Smooth muscle cell (in vitro differentiated cells): ENCODE measurements at regions not wholly inside any gene's neighbourhood (a gene's known extent, or its start where the extent isn't known, plus 50 kb on each side); places are given as distances from the start of the nearest gene placed in this dataset.

Experiments used
- DNase-seq: peaks from one replicate; lab custom pipeline; 2025; ENCODE audit not compliant: unreplicated experiment; lab: John Stamatoyannopoulos, UW
- H2AFZ ChIP-seq: fragments of 200-600 bp; sonication (generic); 2 replicates; pipeline ENCODE4 v1.6.0; 2016; ENCODE audit warnings: antibody characterized with exemption, low read depth, mild to moderate bottlenecking
- H3F3A ChIP-seq: fragments of 200-600 bp; sonication (generic); 2 replicates; pipeline ENCODE4 v1.6.0; 2017; ENCODE audit warnings: antibody characterized with exemption, low read depth
- H3K27ac ChIP-seq: fragments of 200-600 bp; sonication (generic); 2 replicates; pipeline ENCODE4 v1.5.1; 2016; ENCODE audit warnings: low read depth, mild to moderate bottlenecking
- H3K27me3 ChIP-seq: fragments of 200-600 bp; sonication (generic); 2 replicates; pipeline ENCODE4 v1.6.1; 2016; ENCODE audit warnings: low read depth, mild to moderate bottlenecking
- H3K36me3 ChIP-seq: fragments of 200-600 bp; sonication (generic); 2 replicates; pipeline ENCODE4 v1.5.1; 2016; ENCODE audit warnings: low read depth
- H3K4me1 ChIP-seq: fragments of 200-600 bp; sonication (generic); 2 replicates; pipeline ENCODE4 v1.5.1; 2016; ENCODE audit warnings: low read depth
- H3K4me2 ChIP-seq: fragments of 200-600 bp; sonication (generic); 2 replicates; pipeline ENCODE4 v1.6.0; 2016; ENCODE audit warnings: mild to moderate bottlenecking
- H3K4me3 ChIP-seq: fragments of 200-600 bp; sonication (generic); 2 replicates; pipeline ENCODE4 v1.5.1; 2016; ENCODE audit warnings: mild to moderate bottlenecking
- H3K79me2 ChIP-seq: fragments of 200-600 bp; sonication (generic); 2 replicates; pipeline ENCODE4 v1.6.0; 2016; ENCODE audit warnings: low read depth, mild to moderate bottlenecking
- H3K9ac ChIP-seq: fragments of 200-600 bp; sonication (generic); 2 replicates; pipeline ENCODE4 v1.6.0; 2016; ENCODE audit warnings: low read depth
- H3K9me3 ChIP-seq: fragments of 200-600 bp; sonication (generic); replicated peaks from 2 replicates; pipeline ENCODE4 v1.5.1; 2016; ENCODE audit warnings: low read depth
- H4K20me1 ChIP-seq: fragments of 200-600 bp; sonication (generic); 2 replicates; pipeline ENCODE4 v1.6.0; 2016; ENCODE audit warnings: low read depth
- WGBS: methylation state at CpG from one replicate; pipeline ENCODE4 v1.1.7; 2016; ENCODE audit warnings: low lambda C conversion rate; 5-methylcytosine and 5-hydroxymethylcytosine counted together
- TF ChIP-seq, protein P1 (sequence below): fragments of 200-600 bp; sonication (generic); IDR thresholded peaks from 2 replicates; pipeline ENCODE4 v1.5.1; 2017; ENCODE audit warnings: borderline replicate concordance, mild to moderate bottlenecking, antibody characterized with exemption; ENCODE audit not compliant: insufficient read depth, poor library complexity, severe bottlenecking

GRCh38 chr4:106718548-106718947, 317.6 kb downstream of the DKK2 start:
- TF ChIP-seq, protein P1, sequence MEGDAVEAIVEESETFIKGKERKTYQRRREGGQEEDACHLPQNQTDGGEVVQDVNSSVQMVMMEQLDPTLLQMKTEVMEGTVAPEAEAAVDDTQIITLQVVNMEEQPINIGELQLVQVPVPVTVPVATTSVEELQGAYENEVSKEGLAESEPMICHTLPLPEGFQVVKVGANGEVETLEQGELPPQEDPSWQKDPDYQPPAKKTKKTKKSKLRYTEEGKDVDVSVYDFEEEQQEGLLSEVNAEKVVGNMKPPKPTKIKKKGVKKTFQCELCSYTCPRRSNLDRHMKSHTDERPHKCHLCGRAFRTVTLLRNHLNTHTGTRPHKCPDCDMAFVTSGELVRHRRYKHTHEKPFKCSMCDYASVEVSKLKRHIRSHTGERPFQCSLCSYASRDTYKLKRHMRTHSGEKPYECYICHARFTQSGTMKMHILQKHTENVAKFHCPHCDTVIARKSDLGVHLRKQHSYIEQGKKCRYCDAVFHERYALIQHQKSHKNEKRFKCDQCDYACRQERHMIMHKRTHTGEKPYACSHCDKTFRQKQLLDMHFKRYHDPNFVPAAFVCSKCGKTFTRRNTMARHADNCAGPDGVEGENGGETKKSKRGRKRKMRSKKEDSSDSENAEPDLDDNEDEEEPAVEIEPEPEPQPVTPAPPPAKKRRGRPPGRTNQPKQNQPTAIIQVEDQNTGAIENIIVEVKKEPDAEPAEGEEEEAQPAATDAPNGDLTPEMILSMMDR: no peak
- DNase-seq: no peak
- no peaks in the 10 kb centered on the region for H3K27me3 ChIP-seq
- no peaks in the 10 kb centered on the region for H3K79me2 ChIP-seq
- H2AFZ ChIP-seq: no peak overlapping the region
- no peaks in the 10 kb centered on the region for H3F3A ChIP-seq
- no peak overlapping the region for H3K27ac ChIP-seq
- no peak overlapping the region for H3K4me2 ChIP-seq
- no peaks in the 10 kb centered on the region for H3K36me3 ChIP-seq
- no peaks in the 10 kb centered on the region for H3K4me1 ChIP-seq
- H3K9ac ChIP-seq: no peak overlapping the region
- no peaks in the 10 kb centered on the region for H4K20me1 ChIP-seq
- H3K9me3 ChIP-seq: no peaks in the 10 kb centered on the region
- no peak overlapping the region for H3K4me3 ChIP-seq
- WGBS: 100% methylated on average over 1 of the region's 1 CpG

DNA sequence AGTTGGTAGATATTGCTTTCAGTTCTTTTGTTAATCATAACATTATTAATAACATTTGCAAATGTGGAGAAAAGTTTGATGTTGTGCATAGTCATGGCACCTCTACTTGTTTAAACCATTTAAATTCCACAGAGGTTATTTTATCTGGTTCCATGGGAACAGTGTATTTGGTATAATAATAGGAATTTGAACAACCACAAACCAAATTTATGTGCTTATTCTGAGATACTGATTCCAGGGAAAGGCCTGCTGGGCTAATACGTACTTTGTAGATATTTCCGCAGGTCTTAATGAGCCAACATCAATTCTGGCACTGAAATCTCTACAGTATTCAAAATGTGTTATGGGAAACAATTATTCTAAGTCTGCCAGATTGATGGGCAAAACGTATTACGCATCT, 319.0 kb downstream of the DKK2 start:
- Histone ChIP-seq H3F3A (no peaks in the 10 kb centered on the region), H3K4me3 (no peak overlapping the region), H3K4me2 (no peak overlapping the region), H3K4me1 (no peaks in the 10 kb centered on the region), H3K9me3 (no peaks in the 10 kb centered on the region), H3K36me3 (no peaks in the 10 kb centered on the region), H4K20me1 (no peaks in the 10 kb centered on the region), H3K9ac (no peak overlapping the region), H3K79me2 (no peaks in the 10 kb centered on the region), H3K27me3 (no peaks in the 10 kb centered on the region), H2AFZ (no peak overlapping the region), H3K27ac (no peak overlapping the region)
- TF ChIP-seq, protein P1: no peak
- WGBS: 84% methylated on average over 4 of the region's 4 CpGs
- DNase-seq: no peak

- H2AFZ ChIP-seq: no peak overlapping the region
- no peaks in the 10 kb centered on the region for H3F3A ChIP-seq
- H3K79me2 ChIP-seq: no peaks in the 10 kb centered on the region
- DNase-seq: no peak
- H3K27me3 ChIP-seq: no peaks in the 10 kb centered on the region
- TF ChIP-seq, protein P1: no peak
- H4K20me1 ChIP-seq: no peaks in the 10 kb centered on the region
- H3K27ac ChIP-seq: no peak overlapping the region
- H3K4me3 ChIP-seq: no peak overlapping the region
- no peak overlapping the region for H3K9ac ChIP-seq
- H3K9me3 ChIP-seq: no peaks in the 10 kb centered on the region
- no peaks in the 10 kb centered on the region for H3K36me3 ChIP-seq
- no peak overlapping the region for H3K4me2 ChIP-seq
- no peaks in the 10 kb centered on the region for H3K4me1 ChIP-seq
Observed at GRCh38 chr4:106715825-106716224, 320.3 kb downstream of the DKK2 start.

- Histone ChIP-seq H4K20me1 (no peaks in the 10 kb centered on the region), H3K9ac (no peak overlapping the region), H3K27ac (no peak overlapping the region), H2AFZ (no peak overlapping the region), H3K4me2 (no peak overlapping the region), H3K9me3 (no peaks in the 10 kb centered on the region), H3K27me3 (no peaks in the 10 kb centered on the region), H3K4me1 (no peaks in the 10 kb centered on the region), H3K36me3 (no peaks in the 10 kb centered on the region), H3F3A (no peaks in the 10 kb centered on the region), H3K79me2 (no peaks in the 10 kb centered on the region), H3K4me3 (no peak overlapping the region)
- DNase-seq: no peak
- WGBS: 71% methylated on average over 5 of the region's 5 CpGs
- TF ChIP-seq, protein P1: no peak
Observed at GRCh38 chr4:106708464-106708816, 327.7 kb downstream of the DKK2 start.
